IMR-90 (cell line): ENCODE measurements at regions not wholly inside any gene's neighbourhood (a gene's known extent, or its start where the extent isn't known, plus 50 kb on each side); places are given as distances from the start of the nearest gene placed in this dataset.
"Not testable (repeated sequence)": the region's sequence is repeated elsewhere in the genome, so short reads cannot be mapped to it uniquely, and the experiment has no call there.

ENCODE experiments used
- ATAC-seq: fragments of 200-7000 bp; cut with Tn5 transposase; 2 replicates; pipeline ENCODE4 v1.9.1; 2020; ENCODE audit warnings: low read depth, mild to moderate bottlenecking, moderate library complexity
- BruUV-seq: library from RNA; stranded (reverse); fragments of 400-500 nt; replicated peaks from 2 replicates; lab custom pipeline; 2021; lab: Mats Ljungman, UMichigan
- CTCF ChIA-PET: fragments of 300-600 bp; formaldehyde crosslinking; extraction: SDS; loops from one replicate; lab custom pipeline; 2021; ENCODE audit warnings: antibody characterized with exemption; lab: Yijun Ruan, JAX
- POLR2A ChIA-PET: fragments of 300-600 bp; sonication (Branson Sonifier 250); formaldehyde crosslinking; loops from one replicate; lab custom pipeline; 2022; ENCODE audit warnings: antibody characterized with exemption; ENCODE audit not compliant: unreplicated experiment; lab: Charles Lee
- DNase-seq: peaks from one replicate; pipeline ENCODE4 v3.0.0; 2013
- H2AFZ ChIP-seq: replicated peaks from 2 replicates; pipeline ENCODE3; 2013; ENCODE audit warnings: low read length, mild to moderate bottlenecking; ENCODE audit not compliant: poor library complexity
- H2AK5ac ChIP-seq: 2 replicates; pipeline ENCODE4 v1.6.1; 2013; ENCODE audit warnings: low read depth, low read length, inconsistent platforms
- H2AK9ac ChIP-seq: replicated peaks from 2 replicates; pipeline ENCODE3; 2013; ENCODE audit warnings: mild to moderate bottlenecking, low read depth, low read length, moderate library complexity; ENCODE audit not compliant: poor library complexity
- H2BK120ac ChIP-seq: 2 replicates; pipeline ENCODE4 v1.6.1; 2013; ENCODE audit warnings: low read depth, low read length, inconsistent platforms
- H2BK15ac ChIP-seq: 3 replicates; pipeline ENCODE4 v1.6.1; 2013; ENCODE audit warnings: low read depth, low read length, inconsistent platforms
- H2BK20ac ChIP-seq: 2 replicates; pipeline ENCODE4 v1.6.1; 2013; ENCODE audit warnings: low read depth, mild to moderate bottlenecking, inconsistent platforms, low read length, moderate library complexity
- H2BK5ac ChIP-seq: 2 replicates; pipeline ENCODE4 v1.6.1; 2013; ENCODE audit warnings: mild to moderate bottlenecking, low read depth, low read length, inconsistent platforms; ENCODE audit not compliant: poor library complexity, severe bottlenecking
- H3K14ac ChIP-seq: replicated peaks from 2 replicates; pipeline ENCODE4 v1.6.1; 2013; ENCODE audit warnings: low read depth, low read length, inconsistent platforms
- H3K18ac ChIP-seq: 2 replicates; pipeline ENCODE4 v1.6.1; 2013; ENCODE audit warnings: low read depth, low read length, control low read depth
- H3K23ac ChIP-seq: 2 replicates; pipeline ENCODE4 v1.6.1; 2013; ENCODE audit warnings: low read depth, low read length, inconsistent platforms
- H3K27ac ChIP-seq: 2 replicates; pipeline ENCODE4 v1.5.1; 2013; ENCODE audit warnings: mild to moderate bottlenecking, control low read depth, low read length; ENCODE audit not compliant: insufficient read depth
- H3K27me3 ChIP-seq: 2 replicates; pipeline ENCODE4 v1.6.1; 2013; ENCODE audit warnings: low read length; ENCODE audit not compliant: control insufficient read depth, insufficient read depth
- H3K36me3 ChIP-seq: 2 replicates; pipeline ENCODE4 v1.6.1; 2013; ENCODE audit warnings: low read length, mixed read lengths; ENCODE audit not compliant: control insufficient read depth, insufficient read depth
- H3K4ac ChIP-seq: 2 replicates; pipeline ENCODE4 v1.6.1; 2013; ENCODE audit warnings: low read depth, low read length, inconsistent platforms
- H3K4me1 ChIP-seq: 2 replicates; pipeline ENCODE4 v1.6.1; 2013; ENCODE audit warnings: low read length, mixed read lengths; ENCODE audit not compliant: control insufficient read depth, insufficient read depth
- H3K4me2 ChIP-seq: 2 replicates; pipeline ENCODE4 v1.6.1; 2013; ENCODE audit warnings: low read depth, mild to moderate bottlenecking, control low read depth, low read length, moderate library complexity
- H3K4me3 ChIP-seq: 2 replicates; pipeline ENCODE4 v1.5.1; 2013; ENCODE audit warnings: low read depth, mild to moderate bottlenecking, control low read depth, low read length, moderate library complexity; ENCODE audit not compliant: insufficient read depth
- H3K56ac ChIP-seq: 2 replicates; pipeline ENCODE4 v1.6.1; 2013; ENCODE audit warnings: low read length, inconsistent platforms; ENCODE audit not compliant: insufficient read depth; ENCODE audit errors: extremely low read depth
- H3K79me1 ChIP-seq, 2 experiments: 2 replicates each; pipeline ENCODE4 v1.6.1; 2013; ENCODE audit warnings: low read length in 2 of 2, inconsistent platforms in 1 of 2, low read depth in 1 of 2
- H3K9ac ChIP-seq: 2 replicates; pipeline ENCODE4 v1.6.1; 2013; ENCODE audit warnings: low read depth, low read length, control low read depth
- H3K9me1 ChIP-seq: 2 replicates; pipeline ENCODE4 v1.6.1; 2013; ENCODE audit warnings: low read length, inconsistent platforms; ENCODE audit not compliant: insufficient read depth
- H3K9me3 ChIP-seq: 2 replicates; pipeline ENCODE4 v1.6.1; 2013; ENCODE audit warnings: low read length; ENCODE audit not compliant: control insufficient read depth, insufficient read depth
- H4K20me1 ChIP-seq: 2 replicates; pipeline ENCODE4 v1.6.1; 2013; ENCODE audit warnings: low read length, inconsistent platforms; ENCODE audit not compliant: insufficient read depth
- H4K5ac ChIP-seq: 2 replicates; pipeline ENCODE4 v1.6.1; 2013; ENCODE audit warnings: mild to moderate bottlenecking, low read depth, low read length, control low read depth
- H4K8ac ChIP-seq, 2 experiments: 2 replicates each; pipeline ENCODE4 v1.6.1; 2013; ENCODE audit warnings: low read depth in 2 of 2, low read length in 2 of 2, control low read depth in 1 of 2, inconsistent platforms in 1 of 2
- H4K91ac ChIP-seq: 2 replicates; pipeline ENCODE4 v1.6.1; 2013; ENCODE audit warnings: low read depth, low read length, inconsistent platforms; ENCODE audit not compliant: insufficient read depth
- WGBS, 2 experiments: methylation state at CpG; one replicate each; pipeline versions ENCODE4 v1.1.5 to v1.1.7; 2013; ENCODE audit warnings: missing lambda C conversion rate in 2 of 2; ENCODE audit not compliant: insufficient read length in 1 of 2; ENCODE audit errors: extremely low coverage in 2 of 2; 5-methylcytosine and 5-hydroxymethylcytosine counted together
- dilution Hi-C: fragments of 300-500 bp; cut with HindIII; formaldehyde crosslinking; loops from one replicate; pipeline ENCODE4 v1.14.3; 2018; ENCODE audit warnings: low sequenced_read_pairs; ENCODE audit not compliant: unreplicated experiment
- in situ Hi-C: fragments of 300-500 bp; cut with MboI; formaldehyde crosslinking; loops from 3 replicates; pipeline ENCODE4 v1.14.3; 2019; ENCODE audit warnings: low sequenced_read_pairs, inconsistent platforms, mixed read lengths
- intact Hi-C: fragments of 100-400 bp; cut with micrococcal nuclease; formaldehyde crosslinking; loops from 2 replicates; pipeline ENCODE4 v1.10.0; 2022

DNA sequence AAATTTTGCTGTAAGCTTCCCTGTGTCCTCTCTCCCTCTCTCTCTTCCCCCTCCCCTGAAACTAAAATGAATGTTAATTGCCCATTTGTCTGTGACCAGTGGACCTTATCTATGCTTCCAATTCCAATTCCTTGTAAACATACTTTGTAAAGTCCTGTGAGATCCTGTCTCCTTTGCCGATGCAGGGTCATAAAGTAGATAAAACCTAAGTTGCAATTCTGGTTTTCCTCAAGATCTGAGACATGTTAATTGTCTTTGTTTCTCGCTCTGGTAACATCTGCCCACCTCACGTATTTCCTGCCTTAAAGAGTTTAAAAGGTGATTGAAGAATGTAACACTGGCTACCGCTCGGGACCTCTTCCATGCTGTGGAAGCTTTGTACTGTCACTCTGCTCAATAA is 2503.4 kb downstream of the ARAP2 start:
- CTCF ChIA-PET, H2BK20ac ChIP-seq, BruUV-seq, H3K27me3 ChIP-seq, dilution Hi-C loops, H4K91ac ChIP-seq, H2AK5ac ChIP-seq, H4K8ac ChIP-seq, H3K23ac ChIP-seq, intact Hi-C loops, H4K5ac ChIP-seq, H3K4me1 ChIP-seq, H4K20me1 ChIP-seq, in situ Hi-C loops, H3K14ac ChIP-seq, H3K9ac ChIP-seq, ATAC-seq, H2BK120ac ChIP-seq, H3K4ac ChIP-seq, H3K27ac ChIP-seq, H3K56ac ChIP-seq, H2BK5ac ChIP-seq, DNase-seq, H3K18ac ChIP-seq, H3K4me3 ChIP-seq, H3K36me3 ChIP-seq, H3K79me1 ChIP-seq, H3K9me1 ChIP-seq, POLR2A ChIA-PET, H2AK9ac ChIP-seq, H3K9me3 ChIP-seq, H2BK15ac ChIP-seq, H3K4me2 ChIP-seq, H2AFZ ChIP-seq: not testable (repeated sequence)
- 75% methylated on average over 2 of the region's 5 CpGs; no CpG with 5 or more reads in 1 of the 2 experiments for WGBS, 2 experiments
